ENCODE measurements at regions not wholly inside any gene's neighbourhood (a gene's known extent, or its start where the extent isn't known, plus 50 kb on each side); places are given as distances from the start of the nearest gene placed in this dataset.
"Not testable (repeated sequence)": the region's sequence is repeated elsewhere in the genome, so short reads cannot be mapped to it uniquely, and the experiment has no call there.

DNA sequence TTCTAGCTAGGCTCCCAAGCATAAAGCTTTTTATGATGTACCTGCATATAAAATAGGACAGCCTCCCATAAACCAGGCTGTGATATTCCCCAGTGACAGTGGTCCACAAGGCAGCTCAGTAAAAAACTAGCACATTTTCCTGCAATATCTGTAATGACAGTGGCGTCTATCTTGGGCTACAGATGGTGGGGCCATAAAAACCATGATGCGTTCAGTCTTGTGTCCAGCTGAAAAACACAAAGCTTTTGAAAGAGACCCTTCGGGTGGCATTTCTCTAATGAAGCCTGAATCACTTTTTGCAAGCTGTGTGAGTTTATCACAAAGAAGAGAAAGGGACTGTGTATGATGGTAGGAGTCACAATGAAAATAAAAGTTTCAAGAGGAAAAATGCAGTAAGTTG lies 183.5 kb downstream of the DSC3 start:
- no peak overlapping the region for H3K4me3 ChIP-seq (ENCODE audit: low read depth, poor library complexity, severe bottlenecking)
- no peak for DNase-seq (ENCODE audit: low spot score in 2 of 2)
- TF ChIP-seq, protein P1, sequence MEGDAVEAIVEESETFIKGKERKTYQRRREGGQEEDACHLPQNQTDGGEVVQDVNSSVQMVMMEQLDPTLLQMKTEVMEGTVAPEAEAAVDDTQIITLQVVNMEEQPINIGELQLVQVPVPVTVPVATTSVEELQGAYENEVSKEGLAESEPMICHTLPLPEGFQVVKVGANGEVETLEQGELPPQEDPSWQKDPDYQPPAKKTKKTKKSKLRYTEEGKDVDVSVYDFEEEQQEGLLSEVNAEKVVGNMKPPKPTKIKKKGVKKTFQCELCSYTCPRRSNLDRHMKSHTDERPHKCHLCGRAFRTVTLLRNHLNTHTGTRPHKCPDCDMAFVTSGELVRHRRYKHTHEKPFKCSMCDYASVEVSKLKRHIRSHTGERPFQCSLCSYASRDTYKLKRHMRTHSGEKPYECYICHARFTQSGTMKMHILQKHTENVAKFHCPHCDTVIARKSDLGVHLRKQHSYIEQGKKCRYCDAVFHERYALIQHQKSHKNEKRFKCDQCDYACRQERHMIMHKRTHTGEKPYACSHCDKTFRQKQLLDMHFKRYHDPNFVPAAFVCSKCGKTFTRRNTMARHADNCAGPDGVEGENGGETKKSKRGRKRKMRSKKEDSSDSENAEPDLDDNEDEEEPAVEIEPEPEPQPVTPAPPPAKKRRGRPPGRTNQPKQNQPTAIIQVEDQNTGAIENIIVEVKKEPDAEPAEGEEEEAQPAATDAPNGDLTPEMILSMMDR (IDR thresholded peaks at IDR 0.05) = no peak
- no peak for TF ChIP-seq POLR2A (IDR thresholded peaks at IDR 0.05)
- intact Hi-C loops (cut with DNase I; ENCODE audit: low total_unique reads) = no loop called here
- WGBS, 2 donors = 66 to 69% methylated on average over 3 of the region's 3 CpGs

DNA sequence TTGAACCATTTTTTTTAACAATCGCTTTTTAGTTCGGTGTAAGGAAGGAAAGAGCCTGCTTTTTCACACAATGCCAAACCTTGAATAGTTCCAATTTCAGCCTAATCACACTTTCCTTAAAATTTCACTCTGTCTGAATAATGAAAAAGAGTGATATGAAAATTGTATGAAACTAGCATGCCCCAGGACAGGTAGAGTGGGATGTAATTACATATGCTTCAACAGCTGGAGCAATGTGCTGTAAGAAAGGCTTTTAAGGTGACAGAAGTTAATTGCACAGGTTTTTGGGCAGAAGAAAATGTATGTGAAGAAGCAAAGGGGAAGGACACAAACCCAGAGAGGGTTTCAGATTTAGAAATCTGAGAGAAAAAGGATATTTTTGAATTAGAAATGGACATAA lies 184.0 kb downstream of the DSC3 start:
- intact Hi-C loops (cut with DNase I; ENCODE audit: low total_unique reads) = no loop called here
- no peak for TF ChIP-seq POLR2A (IDR thresholded peaks at IDR 0.05)
- TF ChIP-seq, protein P1 (IDR thresholded peaks at IDR 0.05) = no peak
- DNase-seq (ENCODE audit: low spot score in 2 of 2) = no peak
- 90 to 96% methylated on average over 2 of the region's 2 CpGs for WGBS, 2 donors
- H3K4me3 ChIP-seq (ENCODE audit: low read depth, poor library complexity, severe bottlenecking) = no peak overlapping the region

DNA sequence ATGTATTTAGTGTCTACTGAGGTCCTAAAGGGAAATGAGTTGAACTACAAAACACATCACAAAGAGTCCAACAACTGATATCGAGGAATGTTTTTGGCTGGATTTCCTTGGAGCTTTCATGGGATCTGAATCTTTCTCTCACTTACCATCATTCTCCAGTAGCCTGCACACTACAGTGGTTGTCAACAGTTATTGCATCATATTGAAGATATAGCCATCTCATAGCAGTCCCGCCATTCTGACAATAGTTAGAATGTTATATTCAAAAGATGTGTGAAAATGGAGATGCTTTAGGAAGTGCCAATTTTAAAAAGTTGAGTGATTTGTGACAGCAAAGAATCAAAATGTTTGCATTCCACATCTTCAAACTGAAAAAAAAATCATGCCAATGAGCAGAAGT lies 186.8 kb downstream of the DSC3 start:
- no peak overlapping the region for H3K4me3 ChIP-seq (ENCODE audit: low read depth, poor library complexity, severe bottlenecking)
- intact Hi-C loops (cut with DNase I; ENCODE audit: low total_unique reads) = no loop called here
- WGBS, 2 donors = 86 to 89% methylated on average over 2 of the region's 2 CpGs
- DNase-seq (ENCODE audit: low spot score in 2 of 2) = no peak
- TF ChIP-seq, protein P1 (IDR thresholded peaks at IDR 0.05) = no peak

DNA sequence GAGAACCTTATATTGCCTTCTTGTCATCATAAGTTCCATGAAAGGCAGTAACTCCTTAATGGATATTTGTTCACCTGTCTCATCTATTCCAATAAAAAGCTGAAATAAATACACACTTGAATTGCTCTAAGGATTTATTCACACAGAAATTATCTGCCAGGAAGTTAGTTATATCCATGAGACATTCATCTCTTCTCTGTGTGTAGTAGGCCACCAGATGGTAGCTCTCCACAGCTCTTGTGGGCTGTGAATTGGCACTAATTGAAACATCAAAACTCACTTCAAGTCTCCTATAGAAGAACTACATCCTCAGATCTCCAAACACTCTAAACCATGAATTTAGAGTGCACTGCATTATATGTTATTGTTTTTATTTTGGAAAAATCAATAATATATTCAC lies 189.6 kb downstream of the DSC3 start:
- H3K4me3 ChIP-seq (ENCODE audit: low read depth, poor library complexity, severe bottlenecking) = no peak overlapping the region
- intact Hi-C loops (cut with DNase I; ENCODE audit: low total_unique reads) = no loop called here
- no peak for TF ChIP-seq POLR2A (IDR thresholded peaks at IDR 0.05)
- TF ChIP-seq, protein P1 (IDR thresholded peaks at IDR 0.05) = no peak
- DNase-seq (ENCODE audit: low spot score in 2 of 2) = no peak

DNA sequence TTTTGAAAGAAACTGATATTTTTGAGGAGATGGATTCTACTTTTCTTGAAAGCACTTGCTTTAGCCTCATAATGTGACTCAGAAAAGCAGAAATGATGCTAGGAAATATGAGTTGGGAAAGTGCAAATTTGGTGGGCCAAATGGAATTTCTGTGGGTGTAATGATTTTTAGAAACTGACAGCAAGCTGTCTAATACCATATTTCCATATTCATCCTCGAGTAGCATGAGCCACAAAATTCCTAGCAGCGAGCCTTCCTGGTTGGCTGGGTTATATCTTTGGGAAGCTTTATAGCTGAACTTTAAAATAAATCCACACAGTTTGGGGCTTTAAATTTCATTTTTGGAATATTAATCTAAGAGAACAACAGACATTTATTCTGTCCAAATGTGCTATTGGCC lies 190.0 kb downstream of the DSC3 start:
- 68 to 69% methylated on average over 2 of the region's 2 CpGs for WGBS, 2 donors
- DNase-seq (ENCODE audit: low spot score in 2 of 2) = no peak
- intact Hi-C loops (cut with DNase I; ENCODE audit: low total_unique reads) = no loop called here
- no peak overlapping the region for H3K4me3 ChIP-seq (ENCODE audit: low read depth, poor library complexity, severe bottlenecking)
- no peak for TF ChIP-seq POLR2A (IDR thresholded peaks at IDR 0.05)
- TF ChIP-seq, protein P1 (IDR thresholded peaks at IDR 0.05) = no peak

DNA sequence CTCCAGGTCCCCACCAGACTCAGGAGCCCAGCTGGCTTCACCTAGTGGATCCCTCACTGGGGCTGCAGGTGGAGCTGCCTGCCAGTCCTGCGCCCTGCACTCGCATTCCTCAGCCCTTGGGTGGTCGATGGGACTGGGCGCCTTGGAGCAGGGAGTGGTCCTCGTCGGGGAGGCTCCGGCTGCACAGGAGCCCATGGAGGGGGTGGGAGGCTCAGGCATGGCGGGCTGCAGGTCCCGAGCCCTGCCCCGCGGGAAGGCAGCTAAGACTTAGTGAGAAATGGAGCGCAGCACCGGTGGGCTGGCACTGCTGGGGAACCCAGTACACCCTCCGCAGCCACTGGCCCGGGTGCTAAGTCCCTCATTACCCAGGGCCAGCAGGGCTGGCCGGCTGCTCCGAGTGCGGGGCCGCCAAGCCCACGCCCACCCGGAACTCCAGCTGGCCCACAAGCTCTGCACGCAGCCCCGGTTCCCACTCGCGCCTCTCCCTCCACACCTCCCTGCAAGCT lies 203.4 kb downstream of the DSC3 start:
- intact Hi-C loops (cut with DNase I; ENCODE audit: low total_unique reads); DNase-seq (ENCODE audit: low spot score in 2 of 2); H3K4me3 ChIP-seq (ENCODE audit: low read depth, poor library complexity, severe bottlenecking): not testable (repeated sequence)
- 95 to 98% methylated on average over 11 to 18 of the region's 25 CpGs for WGBS, 2 donors

Data from lower leg skin (tissue), 4 donors.